COR-L47 (cell line): ENCODE measurements at regions not wholly inside any gene's neighbourhood (a gene's known extent, or its start where the extent isn't known, plus 50 kb on each side); places are given as distances from the start of the nearest gene placed in this dataset.

Experiments used
- DNase-seq: peaks from one replicate; lab custom pipeline; 2025; lab: John Stamatoyannopoulos, UW

DNA sequence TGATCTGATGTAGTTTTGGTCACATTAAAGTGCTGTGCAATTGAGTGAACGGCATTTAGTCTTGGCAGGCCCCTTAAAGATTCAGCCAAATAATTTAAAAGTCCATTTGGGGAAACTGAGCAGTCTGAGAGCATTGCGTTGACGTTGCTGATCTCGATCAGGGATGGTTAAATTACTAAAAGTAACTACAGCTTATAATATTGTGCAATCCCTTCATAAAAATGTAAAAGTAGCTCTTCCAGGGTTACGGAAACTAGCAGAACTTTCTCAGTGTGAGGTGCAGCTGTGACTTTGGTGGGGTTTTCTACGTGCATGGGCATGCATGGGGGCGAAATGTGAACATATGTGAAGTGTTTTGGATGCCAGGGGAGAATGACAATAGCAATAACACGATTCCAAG lies 184.5 kb upstream of the RNF32 start:
- no peak for DNase-seq

DNA sequence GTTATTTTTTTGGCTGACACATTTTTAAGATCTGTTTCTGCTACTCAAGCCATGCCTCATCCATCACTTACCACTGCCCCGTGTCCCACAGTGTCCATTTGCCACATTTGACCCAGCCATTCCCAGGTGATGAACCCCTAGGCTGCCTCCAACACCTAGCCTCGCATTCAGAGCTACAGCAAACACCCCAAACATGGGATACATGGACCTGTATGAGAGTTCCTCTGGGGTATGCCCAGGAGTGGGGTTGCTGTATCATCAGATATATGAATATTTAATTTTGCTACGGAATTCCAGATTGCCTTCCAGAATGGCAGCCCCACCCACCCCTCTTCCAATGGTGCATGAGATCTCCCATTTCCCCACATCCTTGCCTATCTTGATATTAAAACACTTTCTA lies 190.1 kb upstream of the RNF32 start:
- no peak for DNase-seq

DNA sequence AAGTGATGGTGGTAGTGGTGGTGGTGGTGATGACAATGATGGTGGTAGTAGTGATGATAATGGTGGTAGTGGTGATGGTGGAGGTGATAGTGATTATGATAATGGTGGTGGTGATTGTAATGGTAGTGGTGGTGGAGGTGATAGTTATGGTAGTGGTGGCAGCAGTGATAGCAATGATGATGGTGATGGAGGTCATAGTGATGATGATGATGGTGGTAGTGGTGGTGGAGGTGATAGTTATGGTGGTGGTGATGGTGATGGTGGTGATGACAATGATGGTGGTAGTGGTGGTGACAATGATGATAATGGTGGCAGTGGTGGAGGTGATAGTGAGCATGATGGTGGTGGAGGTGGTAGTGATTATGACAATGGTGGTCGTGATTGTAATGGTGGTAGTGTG lies 191.7 kb upstream of the RNF32 start:
- no peak for DNase-seq

DNA sequence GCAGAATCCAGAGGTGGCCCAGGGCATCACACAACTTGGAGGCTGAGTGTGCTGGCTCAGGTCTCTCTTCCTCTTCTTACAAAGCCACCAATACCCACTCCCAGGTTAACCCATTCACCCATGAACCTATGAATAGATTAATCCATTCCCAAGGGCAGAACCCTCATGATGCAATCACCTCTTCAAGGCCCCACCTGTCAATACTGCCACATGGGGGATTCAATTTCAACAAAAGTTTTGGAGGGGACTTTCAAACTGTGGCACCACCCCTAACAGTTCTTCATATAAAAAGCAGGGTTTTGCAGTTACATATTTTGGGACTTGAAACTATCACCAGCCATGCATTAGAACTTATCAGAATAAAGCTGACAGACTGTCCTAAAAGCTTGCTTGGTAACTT lies 193.6 kb upstream of the RNF32 start:
- DNase-seq, result no peak

DNA sequence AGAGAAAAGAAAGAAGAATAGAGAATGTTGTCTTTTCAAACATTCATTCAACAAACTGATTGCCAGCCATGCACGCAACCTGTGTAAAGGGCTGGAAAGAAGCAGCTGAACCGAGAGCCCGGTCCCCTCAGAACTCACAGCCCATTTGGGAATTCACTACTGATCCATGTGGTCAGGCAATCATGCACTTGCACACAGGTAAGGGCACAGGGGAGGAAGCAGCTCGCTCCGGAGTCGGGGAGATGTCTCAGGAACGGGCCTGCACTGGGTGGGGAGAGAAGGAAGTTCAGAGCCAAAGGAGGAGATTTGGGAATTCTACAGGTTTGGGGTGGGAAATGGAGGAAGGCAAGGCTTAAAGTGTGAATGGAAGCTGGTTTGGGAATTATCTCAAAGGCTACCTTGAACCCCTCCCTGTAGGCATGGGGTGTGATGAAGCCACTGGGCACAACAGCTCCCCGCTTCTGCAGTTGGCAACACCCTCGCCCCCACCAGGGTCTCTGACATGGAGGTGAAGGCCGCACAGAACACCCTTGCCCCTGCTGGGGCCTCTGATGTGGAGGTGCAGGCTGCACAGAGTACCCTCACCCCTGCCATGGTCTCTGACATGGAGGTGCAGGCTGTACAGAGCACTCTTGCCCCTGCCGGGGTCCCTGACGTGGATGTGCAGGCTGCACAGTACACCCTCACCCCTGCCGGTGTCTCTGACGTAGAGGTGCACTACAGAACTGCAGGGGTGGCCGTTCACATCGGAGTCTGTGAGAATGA lies 194.4 kb upstream of the RNF32 start:
- no peak for DNase-seq

DNA sequence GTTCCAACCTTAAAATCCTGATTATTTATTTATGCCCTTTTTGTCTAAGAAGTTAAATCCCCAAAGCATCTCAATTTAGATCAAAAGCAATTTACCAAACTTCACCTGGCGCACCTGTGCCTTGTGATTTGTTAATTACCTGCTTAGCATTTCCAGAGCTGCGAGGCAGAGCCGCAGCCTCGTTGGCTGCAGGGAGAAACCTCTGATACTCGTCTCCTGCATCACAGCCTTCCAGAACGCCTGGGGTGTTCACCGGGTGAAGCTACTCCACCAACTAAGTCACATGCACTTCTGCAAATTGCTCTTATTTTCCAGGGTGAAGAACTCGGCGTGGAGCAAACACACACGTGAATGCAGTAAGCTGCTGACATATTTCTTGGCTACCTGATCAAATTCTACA lies 198.1 kb upstream of the RNF32 start:
- DNase-seq, result no peak

DNA sequence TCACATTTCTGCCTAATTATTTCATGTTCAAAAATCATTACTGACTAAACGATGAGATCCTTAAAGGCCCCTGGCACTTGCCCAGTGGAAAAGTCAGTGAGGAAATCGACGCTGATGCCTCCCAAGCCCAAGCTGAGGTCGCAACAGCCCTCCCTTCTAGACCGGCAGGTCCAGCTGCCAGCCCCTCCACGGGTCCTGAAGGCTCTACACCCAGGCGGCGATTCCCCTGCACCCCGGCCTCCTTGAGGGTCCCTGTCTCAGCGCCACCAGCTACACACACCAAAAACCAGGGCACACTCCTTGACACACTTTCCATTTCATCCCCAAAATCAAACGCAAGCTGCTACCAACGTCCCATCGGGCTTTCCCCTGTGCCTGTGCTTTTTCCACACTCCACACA lies 200.1 kb upstream of the RNF32 start:
- no peak for DNase-seq

DNA sequence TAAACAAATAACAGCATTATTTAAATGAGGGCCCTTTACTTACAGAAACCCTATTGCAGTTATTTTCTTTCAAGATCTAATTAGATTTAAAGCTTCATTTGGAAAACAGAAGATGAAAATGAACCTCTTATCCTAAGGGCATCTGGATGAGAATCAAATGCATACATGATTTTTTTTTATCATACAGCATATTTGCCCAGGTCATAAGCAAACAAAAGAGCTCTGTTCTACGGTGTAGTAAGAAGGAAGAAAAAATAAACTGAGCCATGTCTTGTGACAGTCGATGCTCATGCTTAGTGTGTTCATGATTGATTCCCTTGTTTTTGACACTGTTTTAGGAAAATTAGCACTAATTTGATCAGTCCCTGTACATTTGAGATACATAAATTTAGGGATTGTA lies 202.6 kb upstream of the RNF32 start:
- no peak for DNase-seq

DNA sequence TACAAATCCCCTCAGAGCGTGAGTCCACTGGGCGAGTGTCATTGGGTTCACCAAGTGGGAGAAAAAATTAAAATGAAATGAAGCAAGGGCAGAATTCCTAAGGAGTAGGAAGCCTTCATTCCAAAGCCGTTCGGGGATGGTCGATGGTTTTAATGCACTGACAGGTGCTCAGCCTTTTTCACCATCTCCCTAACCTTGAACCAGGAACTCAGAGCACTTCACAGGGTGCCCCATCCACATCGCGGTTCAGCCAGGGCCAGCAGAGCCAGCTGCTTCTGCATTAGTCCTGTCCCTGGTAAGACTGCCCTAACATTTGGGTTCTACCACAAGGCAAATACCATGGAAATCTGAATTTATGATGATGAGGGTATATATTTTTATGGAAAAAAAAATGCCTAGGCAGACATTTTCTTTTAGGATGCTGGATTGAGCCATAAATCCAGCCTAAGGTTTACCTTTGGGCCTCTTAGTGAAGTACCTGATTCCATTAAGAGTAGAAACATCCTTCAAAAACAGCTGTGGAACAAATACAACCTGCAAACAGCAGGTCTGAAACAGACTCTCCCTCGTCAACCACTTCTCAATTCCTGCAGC lies 203.5 kb upstream of the RNF32 start:
- no peak for DNase-seq

DNA sequence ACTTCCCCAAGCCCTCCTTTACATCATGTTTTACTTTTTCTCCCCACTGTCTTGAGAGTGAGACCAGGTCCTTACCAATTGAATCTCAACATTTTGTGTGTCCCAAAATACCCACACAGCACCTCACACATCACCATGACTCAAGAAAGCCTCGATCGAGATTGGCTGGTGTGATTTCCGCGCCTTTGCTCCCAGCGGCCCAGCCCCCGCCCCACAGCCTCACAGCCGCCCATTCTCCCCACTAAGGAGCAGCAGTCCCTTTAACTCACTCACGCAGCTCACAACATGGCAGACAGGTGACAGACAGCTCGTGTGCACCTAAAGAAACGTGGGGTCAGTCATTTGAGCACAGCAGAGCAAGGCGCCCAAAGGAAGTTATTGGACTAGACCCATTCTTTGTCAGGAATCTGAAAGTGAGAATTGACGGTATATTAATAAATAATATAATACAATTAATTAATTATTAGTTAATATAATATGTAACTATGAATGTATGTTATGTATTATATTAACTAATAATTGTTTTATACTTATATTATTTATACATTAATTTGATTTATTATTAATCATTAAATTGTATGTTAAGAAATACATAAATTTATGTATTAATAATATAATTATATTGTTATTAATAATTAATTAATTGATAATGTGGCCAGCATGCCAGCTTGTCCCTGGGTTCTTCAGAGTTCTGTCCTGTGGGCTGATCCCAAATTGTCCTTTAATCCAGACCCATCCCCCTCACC lies 204.9 kb upstream of the RNF32 start:
- DNase-seq, result no peak

DNA sequence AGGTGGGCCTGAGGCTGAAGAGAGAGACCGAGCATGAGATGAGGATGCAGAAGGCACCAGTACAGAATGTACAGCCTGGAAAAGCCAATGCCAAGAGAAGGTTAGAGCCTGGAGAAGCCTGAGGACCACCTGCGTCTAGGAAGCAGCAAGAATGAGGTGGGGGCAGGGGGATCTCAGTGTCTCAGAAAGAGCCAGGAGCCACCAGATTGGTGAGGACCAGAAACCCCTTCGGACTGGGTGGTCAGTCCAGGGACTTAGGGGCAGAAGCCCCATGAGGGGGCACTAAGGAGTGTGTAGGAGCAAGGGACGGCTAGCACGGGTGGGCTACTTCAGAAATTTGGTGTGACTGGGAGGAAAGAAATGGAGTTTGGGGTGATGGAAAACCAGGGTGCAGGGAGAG lies 205.9 kb upstream of the RNF32 start:
- no peak for DNase-seq

DNA sequence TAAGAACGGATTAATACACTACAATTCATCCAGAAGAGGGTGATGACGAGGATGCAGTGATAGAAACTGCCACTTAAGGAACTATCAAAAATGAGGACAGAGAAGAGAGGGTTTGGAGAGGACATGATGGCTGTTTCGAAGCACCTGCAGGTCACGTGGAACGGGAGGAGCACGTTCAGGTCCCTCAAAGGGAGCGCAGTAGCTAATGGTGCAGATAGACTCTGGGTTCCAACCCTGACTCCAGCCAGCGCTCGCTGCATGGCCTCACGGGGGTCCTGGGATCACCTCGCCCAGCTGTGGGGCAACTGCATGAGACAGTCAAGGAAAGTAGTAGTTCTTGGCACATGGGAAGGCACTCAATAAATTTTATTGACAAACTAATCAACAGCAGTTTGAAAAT lies 208.6 kb upstream of the RNF32 start:
- no peak for DNase-seq

DNA sequence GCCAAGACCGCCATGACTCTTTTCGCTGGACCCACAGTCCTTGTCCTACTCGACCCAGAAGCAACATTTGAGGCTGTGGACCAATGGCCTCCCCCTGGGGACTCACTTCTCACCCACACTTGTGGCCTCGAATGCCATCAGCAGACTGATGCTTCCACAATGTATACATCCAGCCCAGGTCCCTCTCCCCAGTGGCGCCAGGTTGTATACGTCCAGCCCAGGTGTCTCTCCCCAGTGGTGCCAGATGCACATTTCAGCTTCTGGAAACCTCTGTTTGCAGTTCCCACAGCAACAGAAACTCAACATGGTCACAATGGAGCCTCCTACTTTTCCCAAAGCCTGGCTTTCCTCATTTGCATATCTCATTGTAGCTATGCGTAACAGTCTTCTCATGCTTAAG lies 210.5 kb upstream of the RNF32 start:
- no peak for DNase-seq

DNA sequence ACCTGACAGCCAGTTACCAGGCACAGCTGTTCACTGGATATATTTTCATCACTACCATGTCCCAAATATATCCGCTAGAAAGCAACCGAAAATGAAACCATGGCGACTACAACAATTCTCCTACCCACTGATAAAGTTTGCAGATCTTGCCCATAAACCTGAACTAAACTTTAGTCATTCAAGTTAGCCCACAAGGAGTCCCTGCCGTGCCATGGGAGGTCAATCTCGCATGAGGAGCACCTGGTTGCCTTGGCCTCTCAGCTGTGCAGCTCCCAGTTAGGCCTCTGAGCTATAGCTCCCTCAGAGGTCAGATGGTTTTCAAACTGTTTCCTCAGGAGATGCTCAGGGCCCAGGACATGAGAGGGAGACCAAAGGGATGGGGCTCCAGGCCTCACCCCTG lies 211.1 kb upstream of the RNF32 start:
- no peak for DNase-seq

DNA sequence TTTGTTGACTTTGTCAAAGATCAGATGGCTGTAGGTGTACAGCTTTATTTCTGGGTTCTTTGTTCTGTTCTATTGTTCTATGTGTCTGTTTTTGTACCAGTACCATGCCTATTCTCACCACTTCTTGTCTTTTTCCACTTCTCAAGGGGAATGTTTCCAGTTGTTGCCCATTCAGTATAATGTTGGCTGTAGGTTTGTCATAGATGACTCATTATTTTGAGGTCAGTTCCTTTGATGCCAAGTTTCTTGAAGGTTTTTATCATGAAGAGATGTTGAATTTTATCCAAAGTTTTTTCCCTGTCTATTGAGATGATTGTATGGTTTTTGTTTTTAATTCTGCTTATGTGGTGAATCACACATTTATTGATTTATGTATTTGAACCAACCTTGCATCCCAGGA lies 216.7 kb upstream of the RNF32 start:
- DNase-seq, result no peak

DNA sequence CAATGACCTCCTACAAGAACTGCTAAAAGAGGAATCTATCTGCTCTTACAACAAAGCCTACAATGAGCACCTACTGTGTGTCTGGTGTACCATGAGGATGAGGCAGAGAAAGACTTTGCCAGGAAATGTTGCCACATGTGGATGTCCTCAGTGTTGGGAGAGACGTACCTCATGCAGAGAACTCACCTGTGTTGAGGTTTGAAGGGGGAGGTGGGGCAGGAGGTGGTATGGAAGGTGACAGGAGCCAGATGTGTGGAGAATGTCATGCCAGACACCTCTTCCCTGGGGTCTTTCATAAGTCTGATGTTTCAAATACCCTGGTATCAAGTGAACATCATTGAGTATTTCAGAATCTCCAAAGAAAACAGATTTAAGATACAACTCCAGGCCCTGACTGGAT lies 220.1 kb upstream of the RNF32 start:
- no peak for DNase-seq

DNA sequence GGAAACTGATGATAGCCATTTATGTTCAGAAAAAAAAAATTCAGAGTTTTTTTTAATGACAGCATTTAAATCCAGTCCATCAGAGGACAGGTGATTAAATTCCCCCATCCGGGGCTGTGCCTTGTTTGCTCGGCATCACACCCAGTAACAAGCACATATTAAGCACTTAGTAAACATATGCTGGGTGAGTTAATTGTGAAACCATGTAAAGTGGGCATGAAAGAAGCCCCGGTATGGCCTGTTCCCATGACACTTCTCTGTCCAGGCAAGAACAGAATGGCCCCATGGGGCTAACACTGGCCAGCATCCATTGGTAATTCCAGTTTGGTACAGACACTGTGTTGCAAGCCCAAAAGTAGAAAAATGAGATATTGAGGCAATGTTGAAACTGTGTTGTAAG lies 220.8 kb upstream of the RNF32 start:
- DNase-seq, result no peak

DNA sequence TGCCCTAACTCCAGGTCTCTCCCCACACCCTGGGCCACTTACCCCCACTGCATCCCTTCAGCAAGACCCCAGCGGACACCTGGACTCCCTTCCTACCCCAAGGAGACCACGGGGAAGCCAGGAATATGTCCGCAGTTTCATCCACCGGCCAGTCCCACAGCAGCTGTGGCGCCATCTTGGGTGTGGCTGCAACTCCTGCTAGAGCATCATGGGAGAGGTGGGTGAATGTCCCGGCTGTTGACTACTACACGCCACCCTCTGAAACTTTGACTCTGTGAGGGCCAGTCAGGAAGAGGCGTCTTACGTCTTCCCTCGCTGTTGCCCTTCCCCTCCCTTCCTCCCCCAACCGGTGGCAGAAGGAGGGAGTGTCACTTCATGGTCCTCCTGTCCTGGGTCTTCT lies 238.3 kb upstream of the RNF32 start:
- no peak for DNase-seq

DNA sequence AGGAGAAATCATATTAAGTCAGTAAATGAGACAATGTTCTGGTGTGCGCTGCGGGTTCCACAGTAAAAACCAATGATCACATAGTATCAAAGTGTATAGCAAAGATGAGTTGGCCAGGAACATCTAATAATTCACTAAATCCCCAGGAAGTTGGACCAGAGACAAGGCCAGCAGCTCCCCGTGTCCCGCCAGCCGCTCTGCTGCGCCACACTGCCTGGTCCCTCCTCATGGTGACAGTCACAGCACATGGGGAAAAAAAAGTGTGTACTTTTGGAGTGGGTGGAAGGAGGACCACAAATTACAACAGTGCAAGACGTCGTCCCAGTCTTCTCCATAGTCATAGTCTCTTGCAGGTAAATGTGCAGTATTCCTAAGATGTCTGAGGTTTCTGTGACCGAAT lies 239.0 kb upstream of the RNF32 start:
- DNase-seq, result no peak

DNA sequence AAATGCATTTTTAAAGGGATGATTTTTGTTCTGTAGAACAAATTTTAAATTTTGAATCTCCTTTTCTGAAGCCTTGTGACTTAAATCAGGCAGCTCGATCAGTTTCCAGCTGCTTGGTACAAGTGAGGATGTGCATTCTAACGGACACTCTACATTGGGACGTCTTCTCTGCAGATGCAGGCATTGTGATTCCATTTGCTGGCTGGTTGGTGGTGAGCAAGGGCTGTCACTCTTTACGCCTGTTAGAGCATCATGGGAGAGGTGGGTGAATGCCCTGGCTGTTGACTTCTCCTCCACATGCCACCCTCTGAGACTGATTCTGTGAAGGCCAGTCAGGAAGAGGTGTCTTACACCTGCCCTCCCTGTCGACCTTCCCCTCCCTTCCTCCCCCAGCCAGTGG lies 240.5 kb upstream of the RNF32 start:
- no peak for DNase-seq

DNA sequence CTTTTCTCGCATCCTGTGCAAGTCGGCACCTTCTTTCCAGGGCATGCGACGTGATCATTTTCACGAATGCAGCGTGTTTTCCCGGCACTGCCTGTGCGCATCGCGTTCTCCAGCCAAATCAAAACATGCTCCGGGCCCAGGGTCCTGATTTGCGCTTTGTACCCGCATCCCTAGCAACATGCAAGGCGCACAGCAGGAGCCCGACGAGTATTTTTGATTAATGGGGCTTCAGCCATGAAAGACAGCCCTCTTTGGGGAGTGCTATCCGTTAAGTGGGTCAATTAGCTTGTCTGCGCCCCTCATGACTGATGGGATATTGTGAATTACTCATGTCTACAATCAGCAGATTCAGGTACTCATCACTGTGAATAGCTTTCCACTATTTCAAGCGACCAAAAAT lies 243.3 kb upstream of the RNF32 start:
- DNase-seq, result no peak

DNA sequence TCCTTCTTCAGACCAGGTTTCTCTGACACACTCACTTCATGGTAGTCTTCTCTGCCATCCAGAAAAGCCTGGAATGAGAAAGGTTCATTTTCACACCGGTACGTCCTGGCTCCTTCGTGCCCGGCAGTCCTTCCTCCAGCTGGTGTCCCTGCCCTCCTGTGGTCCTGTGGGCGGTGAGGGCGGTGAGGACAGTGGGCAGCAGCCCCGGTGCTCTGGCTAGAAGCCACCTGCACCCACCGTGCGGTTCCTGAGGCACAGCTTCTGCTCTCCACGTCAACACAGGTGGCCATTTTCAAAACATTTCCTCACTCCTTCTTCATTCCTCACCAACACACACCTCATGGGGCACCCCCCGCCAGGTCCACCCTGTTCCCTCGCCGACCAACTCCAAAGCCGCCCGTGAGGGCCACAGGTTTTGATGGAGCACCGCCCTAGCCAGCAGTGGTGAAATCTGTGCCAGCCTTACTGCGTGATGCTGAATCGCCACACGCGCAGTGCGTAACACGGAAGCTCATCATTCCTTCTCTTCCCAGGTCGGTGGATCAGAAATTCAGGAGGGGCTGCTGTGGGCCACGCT lies 251.4 kb upstream of the RNF32 start:
- DNase-seq, result no peak

DNA sequence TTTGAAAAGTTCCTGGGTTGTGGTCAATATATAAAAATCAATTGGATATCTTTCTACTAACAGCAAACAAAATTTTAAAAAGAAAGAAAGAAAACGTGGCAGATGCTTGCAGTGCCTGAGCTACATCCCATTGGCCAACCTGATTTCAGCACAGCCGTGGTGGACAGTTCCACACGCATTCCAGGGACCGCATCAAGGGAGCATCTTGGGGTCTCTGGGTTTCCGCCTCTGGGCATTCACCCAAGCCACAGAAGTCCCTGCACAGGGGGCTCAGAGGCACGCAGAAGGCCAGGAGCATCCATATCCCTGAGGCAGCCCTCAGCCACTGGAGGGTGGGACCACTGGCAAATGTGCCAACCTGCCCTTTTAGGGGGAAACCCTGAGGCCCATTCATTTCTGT lies 254.5 kb upstream of the RNF32 start:
- DNase-seq, result no peak
